ENCODE measurements at regions not wholly inside any gene's neighbourhood (a gene's known extent, or its start where the extent isn't known, plus 50 kb on each side); places are given as distances from the start of the nearest gene placed in this dataset.
A peak's percentile ranks its signal among the peaks of the same experiment; 100 is the strongest.

DNA sequence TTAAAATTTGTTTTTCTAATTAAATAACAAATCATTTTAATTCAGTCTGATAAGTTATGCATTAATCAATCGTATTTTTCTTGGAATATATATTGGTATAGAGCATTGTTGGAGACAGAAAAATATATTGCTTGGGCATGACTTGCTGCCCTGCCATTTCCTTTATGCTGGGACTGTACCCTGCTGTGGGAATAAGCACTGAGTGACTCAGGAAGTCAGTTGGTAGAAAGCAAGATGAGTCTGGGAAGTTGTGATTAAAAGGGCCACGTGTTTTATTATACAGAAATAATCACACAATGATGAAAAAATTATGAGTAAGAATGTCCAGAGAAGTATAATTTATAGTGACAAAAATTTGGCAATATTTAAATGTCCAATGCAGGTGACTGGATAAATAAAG is 139.5 kb downstream of the KIF18A start:
- no peak for DNase-seq (ENCODE audit: low read depth in 2 of 2)

- no peak for DNase-seq (ENCODE audit: low read depth in 2 of 2)
Observed at GRCh38 chr11:27965559-27965958, 142.4 kb downstream of the KIF18A start.

GRCh38 chr11:27963370-27963769 is 144.6 kb downstream of the KIF18A start:
- no peak for DNase-seq (ENCODE audit: low read depth in 2 of 2)

GRCh38 chr11:27949951-27950738 is 157.8 kb downstream of the KIF18A start:
- DNase-seq (ENCODE audit: low read depth in 2 of 2) = no peak

- no peak for DNase-seq (ENCODE audit: low read depth in 2 of 2)
Observed at GRCh38 chr11:27945348-27945747, 162.6 kb downstream of the KIF18A start.

DNA sequence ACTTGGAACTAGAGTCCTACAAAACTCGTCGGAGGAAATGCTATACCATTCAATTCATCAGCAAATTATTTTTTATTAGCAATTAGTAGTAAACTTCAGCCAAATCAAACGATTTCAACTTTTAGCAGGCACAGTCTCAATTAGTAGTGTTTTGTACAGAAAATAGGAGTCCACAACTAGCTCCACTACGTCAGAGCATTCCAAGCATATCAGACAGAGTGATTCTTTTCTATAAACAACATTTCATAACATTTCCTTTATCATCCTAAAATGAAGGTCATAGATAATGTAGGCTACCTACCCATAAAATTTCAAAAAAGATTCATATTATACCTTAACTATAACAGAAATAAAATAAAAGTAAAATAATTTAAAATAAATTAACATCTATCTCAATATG is 169.9 kb downstream of the KIF18A start:
- DNase-seq (ENCODE audit: low read depth in 2 of 2) = no peak

DNA sequence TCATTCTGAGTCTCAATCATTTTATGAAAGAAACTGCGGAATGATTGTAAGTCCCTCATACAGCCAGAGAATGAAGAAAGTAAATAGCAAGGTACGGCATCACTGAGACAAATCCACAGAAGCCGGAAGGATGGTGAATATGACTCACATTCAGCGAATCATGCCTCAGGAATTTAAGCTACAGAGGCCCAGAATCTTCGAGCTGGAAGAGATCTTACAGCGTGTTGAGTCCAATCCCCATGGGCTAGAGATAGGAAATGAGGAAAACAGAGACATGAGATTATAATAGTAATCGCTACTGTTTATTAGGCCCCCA is 173.2 kb downstream of the KIF18A start:
- peak; percentile 97 for DNase-seq (ENCODE audit: low read depth in 2 of 2)

GRCh38 chr11:27933992-27934829 is 173.7 kb downstream of the KIF18A start:
- DNase-seq (ENCODE audit: low read depth in 2 of 2) = peak; percentile 100

- no peak for DNase-seq (ENCODE audit: low read depth in 2 of 2)
Observed at GRCh38 chr11:27931770-27932169, 176.2 kb downstream of the KIF18A start.

DNA sequence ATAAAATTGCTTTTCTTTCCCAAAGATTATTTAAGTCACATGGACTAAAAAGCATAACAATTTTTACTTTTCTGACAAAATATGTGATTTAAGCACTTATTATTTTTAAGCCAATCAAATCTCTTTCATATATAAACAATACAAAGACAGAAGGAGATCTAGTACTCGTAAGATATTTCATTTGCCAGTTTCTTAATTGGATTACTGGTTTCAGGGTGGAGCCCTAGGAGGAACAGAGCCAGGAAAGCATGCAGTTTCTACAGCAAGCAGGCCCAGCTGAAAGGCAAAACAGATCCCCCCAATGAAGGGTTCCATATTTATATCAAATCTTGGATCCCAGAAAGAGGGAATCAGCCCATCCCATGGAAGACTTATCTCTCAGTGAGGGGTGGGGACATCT is 177.0 kb downstream of the KIF18A start:
- DNase-seq (ENCODE audit: low read depth in 2 of 2) = no peak

DNA sequence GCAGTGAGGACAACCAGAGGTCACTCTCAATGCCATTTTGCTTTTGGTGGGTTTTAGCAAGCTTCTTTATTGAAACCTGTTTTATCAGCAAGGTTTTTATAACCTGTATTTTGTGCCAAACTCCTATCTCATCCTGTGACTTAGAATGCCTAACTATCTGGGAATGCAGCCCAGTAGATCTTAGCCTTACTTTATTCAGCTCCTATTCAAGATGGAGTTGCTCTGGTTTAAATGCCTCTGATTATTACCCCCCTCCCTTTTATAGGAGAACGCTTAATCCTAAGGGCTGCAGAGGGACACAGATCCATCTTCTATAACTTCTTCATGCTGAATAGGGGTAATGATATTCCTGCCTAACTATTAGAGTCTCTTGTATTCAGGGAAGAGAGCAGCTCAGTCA is 179.1 kb downstream of the KIF18A start:
- no peak for DNase-seq (ENCODE audit: low read depth in 2 of 2)

DNA sequence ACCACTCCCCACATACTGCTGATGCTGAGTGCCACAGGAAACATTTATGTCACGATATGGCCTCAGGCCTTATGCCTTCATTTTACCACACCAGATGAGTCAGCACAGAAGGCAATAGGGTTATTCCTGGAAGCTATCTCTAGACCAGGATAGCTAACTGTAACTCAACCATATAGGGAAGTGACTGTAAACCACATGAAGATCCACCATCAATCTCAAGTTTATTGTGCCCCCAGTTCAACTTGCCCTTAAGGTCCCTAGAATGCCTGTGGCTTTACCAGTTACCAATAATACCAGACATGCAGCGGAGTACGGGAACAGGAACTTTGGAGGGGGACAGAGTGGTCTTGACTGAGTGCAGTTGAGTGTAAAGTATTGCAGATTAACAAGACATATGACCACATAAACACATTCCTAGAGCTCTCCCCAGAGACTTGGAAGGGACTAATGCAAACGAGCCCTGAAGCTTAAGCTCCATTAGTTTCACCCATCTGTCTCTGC is 180.9 kb downstream of the KIF18A start:
- peak; percentile 100 for DNase-seq (ENCODE audit: low read depth in 2 of 2)

DNA sequence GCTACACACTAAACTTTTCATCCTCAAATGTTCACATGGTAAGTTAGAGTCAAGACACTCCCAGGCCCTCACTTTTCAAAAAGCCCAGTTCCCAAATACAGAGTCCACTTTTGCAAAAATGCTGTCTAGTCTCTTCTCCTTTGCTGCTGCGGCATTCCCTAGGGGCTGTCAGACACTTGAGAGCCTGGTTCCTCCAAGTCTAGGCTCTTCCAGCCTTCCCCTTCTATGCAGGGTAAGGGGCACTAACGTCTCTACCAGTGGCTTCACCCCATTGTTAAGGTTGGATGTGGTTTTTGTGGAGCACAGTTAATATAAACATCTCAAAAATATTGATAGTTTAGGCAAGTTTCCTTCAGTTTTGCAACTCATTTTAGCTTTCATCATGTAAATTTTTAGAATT is 181.5 kb downstream of the KIF18A start:
- DNase-seq (ENCODE audit: low read depth in 2 of 2) = no peak

- no peak for DNase-seq (ENCODE audit: low read depth in 2 of 2)
Observed at GRCh38 chr11:27921472-27921871, 186.5 kb downstream of the KIF18A start.

DNA sequence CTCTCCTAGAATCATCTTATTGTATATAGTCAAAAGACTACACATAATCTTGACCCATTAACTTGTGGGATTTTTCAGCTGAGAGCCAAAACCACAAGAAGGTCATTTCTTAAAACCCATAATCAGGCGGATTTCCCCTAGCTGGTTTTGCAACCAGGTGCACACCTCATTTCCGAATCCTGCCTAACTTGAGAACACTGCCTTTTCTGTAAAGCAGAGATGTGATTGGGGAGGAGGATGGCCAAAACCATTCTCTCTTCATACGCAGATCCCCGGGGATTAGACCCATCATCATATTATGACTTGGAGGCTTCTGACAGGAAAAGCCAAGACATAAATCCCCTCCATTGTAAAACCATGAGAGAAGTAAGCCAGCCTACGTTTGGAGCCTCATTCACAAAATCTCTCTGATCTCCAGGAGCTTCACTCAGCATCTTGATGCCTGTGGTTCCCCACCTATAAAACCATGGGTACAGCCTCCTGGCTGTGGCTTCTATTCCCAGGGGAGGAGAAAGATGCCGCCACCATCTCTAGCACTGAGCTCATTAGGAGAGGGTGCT is 191.3 kb downstream of the KIF18A start:
- DNase-seq (ENCODE audit: low read depth in 2 of 2) = peak; percentile 65 to 67

- DNase-seq (ENCODE audit: low read depth in 2 of 2) = no peak
Observed at GRCh38 chr11:27914080-27914479, 193.9 kb downstream of the KIF18A start.

- no peak for DNase-seq (ENCODE audit: low read depth in 2 of 2)
Observed at GRCh38 chr11:27913650-27914049, 194.3 kb downstream of the KIF18A start.

DNA sequence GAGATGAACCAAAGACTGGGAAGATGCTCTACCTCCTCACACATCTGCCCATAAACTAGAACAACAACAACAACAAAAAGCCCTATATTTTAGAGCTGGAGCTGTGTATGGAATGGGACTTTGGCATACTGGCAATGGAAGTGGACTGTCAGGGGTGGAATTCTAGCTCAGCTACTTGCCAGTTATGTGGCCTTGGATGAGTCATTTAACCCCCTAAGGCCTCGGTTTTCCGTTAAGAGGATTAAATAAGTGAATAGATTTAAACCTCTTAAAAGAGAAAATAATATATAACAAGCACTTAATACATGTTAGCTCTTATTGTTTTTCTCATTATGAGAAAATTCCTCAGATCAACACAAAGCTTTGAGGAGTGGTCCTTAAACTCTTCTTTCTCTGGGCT is 195.0 kb downstream of the KIF18A start:
- DNase-seq (ENCODE audit: low read depth in 2 of 2) = no peak

DNA sequence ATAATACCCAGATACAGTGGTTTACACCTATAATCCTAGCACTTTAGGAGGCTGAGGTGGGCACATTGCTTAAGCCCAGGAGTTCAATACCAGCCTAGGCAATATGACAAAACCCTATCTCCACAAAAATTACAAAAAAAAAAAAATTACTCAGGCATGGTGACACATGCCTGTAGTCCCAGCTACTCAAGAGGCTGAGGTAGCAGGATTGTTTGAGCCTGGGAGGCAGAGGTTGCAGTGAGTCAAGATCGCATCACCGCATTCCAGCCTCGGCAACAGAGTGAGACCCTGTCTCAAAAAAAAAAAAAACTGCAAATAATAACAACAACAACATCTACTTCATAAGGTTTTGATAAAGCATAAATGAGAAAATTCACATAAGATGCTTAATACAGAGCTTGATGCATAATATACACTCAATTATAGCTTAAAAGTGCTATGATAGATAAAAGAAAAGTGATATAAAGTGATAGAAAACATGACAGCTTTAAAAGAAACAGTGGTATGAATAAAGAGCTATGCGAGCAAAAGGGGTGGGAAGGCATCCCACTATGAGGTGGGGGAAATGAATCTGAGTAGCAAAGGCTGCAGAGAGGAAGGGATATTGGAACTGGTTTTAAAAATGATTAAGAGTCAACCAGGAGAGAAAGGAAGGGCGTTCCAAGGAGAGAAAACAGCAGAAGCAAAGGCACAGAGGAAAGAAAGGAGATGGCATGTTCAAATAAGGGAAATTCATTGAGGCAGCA is 197.6 kb downstream of the KIF18A start:
- no peak for DNase-seq (ENCODE audit: low read depth in 2 of 2)

- DNase-seq (ENCODE audit: low read depth in 2 of 2) = no peak
Observed at GRCh38 chr11:27909386-27909785, 198.6 kb downstream of the KIF18A start.

- no peak for DNase-seq (ENCODE audit: low read depth in 2 of 2)
Observed at GRCh38 chr11:27908621-27909020, 199.3 kb downstream of the KIF18A start.

- no peak for DNase-seq (ENCODE audit: low read depth in 2 of 2)
Observed at GRCh38 chr11:27907530-27907929, 200.4 kb downstream of the KIF18A start.

All from fibroblast of skin of left quadriceps (primary cell).